GM12872 (cell line): ENCODE measurements at regions not wholly inside any gene's neighbourhood (a gene's known extent, or its start where the extent isn't known, plus 50 kb on each side); places are given as distances from the start of the nearest gene placed in this dataset.

ENCODE experiments used
- TF ChIP-seq, protein P1 (sequence below): IDR thresholded peaks from 3 replicates; pipeline ENCODE4 v1.5.1; 2011; ENCODE audit warnings: low read depth, mild to moderate bottlenecking, low read length, moderate library complexity; ENCODE audit not compliant: insufficient read depth

DNA sequence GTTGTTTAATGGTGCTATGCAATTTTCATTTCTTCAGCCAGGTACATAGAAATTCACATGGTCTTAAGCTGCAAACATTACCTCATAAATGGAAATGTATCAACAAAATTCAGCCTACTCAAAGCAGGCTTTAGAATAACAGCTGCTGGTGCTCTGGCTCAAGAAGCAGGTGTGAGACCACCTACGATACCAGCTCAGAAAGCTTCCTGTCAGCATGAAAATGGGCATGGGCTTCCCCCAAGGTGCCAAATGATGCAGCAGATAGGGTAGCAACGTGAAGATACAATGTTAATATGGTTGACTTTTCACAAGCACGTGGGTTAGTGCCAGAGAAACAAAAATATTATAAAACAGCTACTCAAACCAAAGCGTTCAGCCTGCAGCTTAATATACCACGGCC is 343.4 kb upstream of the PRICKLE1 start:
- TF ChIP-seq, protein P1, sequence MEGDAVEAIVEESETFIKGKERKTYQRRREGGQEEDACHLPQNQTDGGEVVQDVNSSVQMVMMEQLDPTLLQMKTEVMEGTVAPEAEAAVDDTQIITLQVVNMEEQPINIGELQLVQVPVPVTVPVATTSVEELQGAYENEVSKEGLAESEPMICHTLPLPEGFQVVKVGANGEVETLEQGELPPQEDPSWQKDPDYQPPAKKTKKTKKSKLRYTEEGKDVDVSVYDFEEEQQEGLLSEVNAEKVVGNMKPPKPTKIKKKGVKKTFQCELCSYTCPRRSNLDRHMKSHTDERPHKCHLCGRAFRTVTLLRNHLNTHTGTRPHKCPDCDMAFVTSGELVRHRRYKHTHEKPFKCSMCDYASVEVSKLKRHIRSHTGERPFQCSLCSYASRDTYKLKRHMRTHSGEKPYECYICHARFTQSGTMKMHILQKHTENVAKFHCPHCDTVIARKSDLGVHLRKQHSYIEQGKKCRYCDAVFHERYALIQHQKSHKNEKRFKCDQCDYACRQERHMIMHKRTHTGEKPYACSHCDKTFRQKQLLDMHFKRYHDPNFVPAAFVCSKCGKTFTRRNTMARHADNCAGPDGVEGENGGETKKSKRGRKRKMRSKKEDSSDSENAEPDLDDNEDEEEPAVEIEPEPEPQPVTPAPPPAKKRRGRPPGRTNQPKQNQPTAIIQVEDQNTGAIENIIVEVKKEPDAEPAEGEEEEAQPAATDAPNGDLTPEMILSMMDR, result no peak

DNA sequence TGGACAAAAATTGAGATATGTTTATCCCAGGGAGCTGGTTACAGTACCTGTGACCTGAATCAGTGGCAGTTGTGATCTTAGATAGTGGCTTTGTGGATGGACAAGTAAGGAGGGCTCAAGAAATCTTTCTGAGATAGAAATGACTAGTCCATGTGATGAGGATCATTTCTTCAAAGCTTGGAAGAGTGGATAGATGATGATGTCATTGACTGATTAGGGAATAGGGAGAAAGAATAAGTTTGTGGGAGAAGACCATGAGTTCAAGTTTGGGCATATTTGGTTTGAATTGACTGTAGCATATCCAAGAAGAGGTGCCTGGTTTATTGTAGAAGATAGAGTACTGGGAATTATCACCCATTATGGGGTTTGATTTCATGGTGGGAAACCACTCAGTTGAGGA is 336.7 kb upstream of the PRICKLE1 start:
- TF ChIP-seq, protein P1, result no peak

DNA sequence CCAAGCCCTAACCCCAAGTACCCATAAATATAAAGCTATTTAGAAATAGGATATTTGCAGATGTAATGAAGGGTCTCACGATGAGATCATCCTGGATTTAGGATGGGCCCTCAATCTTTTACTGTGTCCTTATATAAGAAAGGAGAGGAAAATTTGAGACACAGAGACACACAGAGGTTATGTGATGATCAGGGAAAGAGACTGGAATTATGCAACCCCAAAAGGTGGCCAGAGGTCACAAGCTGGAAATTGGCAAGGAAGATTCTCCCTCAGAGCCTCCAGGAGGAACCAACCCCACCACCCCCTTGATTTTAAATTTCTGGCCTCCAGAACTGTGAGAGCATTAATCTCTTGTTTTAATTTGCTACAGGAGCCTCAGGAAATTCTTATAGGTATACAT is 334.9 kb upstream of the PRICKLE1 start:
- TF ChIP-seq, protein P1, result no peak

DNA sequence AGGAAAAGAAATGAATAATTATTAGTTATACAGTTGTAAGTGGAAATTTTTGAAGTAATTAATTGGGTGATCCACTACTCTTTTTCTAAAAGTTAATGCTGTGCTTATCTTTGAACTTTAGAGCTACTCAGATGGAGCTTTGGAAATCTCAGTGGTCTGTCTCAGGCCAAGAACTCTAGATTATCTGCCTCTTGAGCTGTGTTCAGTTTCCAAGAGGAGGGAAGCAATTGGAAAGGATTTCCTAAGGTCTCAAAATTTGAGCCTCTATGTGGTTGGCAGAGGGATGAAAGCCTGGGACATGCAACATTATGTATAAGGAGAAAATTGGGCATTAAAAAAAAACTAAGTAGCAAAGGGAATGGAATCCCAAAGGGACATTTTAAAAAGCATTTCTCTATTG is 334.0 kb upstream of the PRICKLE1 start:
- TF ChIP-seq, protein P1, result no peak

DNA sequence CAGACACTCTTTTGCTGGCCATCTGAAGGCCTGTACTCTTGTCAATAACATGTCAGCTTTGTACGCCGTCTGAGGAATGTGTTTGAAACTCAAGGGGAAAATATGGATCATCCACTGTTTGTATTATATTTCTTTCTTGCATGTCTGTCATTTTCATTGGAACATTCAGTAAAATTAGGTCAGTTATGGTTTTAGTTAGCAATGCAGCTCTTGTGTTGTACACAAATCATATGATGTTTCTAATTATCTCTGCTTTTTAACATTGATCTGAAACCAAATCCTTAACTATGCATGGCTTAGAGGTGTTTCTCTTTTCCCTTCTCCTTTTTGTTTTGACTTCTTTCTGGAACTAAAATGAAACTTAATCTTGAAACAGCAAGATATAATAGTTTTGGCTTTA is 333.6 kb upstream of the PRICKLE1 start:
- TF ChIP-seq, protein P1, result no peak

DNA sequence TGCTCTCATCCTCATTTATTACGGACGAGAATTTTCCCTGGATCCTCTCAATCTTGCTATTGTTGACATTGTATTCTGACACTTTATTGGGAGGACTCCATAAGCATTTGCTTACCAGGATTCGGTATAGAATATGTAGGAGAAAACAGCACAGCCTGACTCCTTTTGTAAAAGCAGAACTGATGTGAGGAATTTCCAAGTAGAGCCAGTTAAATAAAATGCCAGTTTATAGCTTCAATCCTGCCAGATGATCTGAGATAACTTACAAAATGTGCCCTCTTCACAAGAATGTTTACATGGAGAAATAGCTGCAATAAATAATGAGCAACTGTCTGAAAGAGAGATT is 332.9 kb upstream of the PRICKLE1 start:
- TF ChIP-seq, protein P1, result no peak

DNA sequence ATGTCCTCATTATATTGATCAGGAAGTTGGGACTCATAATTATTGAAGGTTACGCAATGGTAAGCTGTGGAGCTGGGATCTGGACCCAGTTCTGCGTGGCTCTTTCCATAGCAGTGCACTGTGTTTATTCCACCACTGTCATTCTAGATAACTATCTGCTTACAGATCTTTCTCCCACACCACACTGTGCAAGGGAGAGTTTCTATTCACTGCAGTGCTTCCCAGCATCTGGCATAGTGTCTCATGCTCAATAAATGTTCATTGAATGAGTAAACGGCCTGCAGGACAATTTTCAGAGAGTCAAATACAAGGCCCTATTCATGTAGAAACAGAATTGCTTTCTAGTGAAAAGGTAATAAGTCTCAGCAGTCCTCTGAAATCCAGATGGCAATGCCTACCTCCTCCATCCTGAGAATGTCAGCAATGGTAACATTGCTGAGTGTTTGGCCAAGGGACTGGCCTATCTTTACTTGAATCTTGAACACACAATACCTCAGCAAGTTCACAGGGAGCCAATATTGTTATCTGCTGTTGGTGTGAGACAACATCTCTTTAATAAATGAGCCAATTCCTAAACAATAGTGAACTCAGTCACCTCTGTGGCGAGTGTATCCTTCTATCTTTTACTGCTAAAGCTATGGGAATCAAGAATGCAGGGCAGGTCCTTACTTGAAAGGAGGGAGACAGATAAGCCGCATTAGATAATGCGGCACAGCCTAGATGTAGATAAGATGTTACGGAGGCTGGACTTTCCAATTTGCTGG is 332.4 kb upstream of the PRICKLE1 start:
- TF ChIP-seq, protein P1, result no peak
